ENCODE measurements at regions not wholly inside any gene's neighbourhood (a gene's known extent, or its start where the extent isn't known, plus 50 kb on each side); places are given as distances from the start of the nearest gene placed in this dataset.

DNA sequence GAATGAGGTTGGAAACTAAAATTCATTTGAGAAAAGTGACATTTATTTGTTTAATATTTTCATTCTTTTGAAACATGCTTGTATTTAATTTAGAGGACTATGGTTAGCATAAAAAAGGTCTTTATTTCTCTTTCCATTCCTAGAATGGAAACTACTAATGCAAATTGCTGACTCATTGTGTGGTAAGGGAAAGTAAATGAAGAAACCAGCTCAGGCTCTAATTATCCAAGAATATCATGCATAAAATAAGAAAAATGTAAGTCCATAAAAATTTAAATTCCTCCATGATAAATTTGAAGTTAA, 777.0 kb upstream of the SLITRK1 start:
- TF ChIP-seq KAT7 (CRISPR knock-in tag; IDR thresholded peaks at IDR 0.05; ENCODE audit: borderline replicate concordance) (no peak), SP1 (CRISPR knock-in tag; conservative IDR thresholded peaks at IDR 0.05) (no peak)
